A673 (cell line): ENCODE measurements at regions not wholly inside any gene's neighbourhood (a gene's known extent, or its start where the extent isn't known, plus 50 kb on each side); places are given as distances from the start of the nearest gene placed in this dataset.

Experiments used
- BruUV-seq: library from RNA; stranded (reverse); fragments of 400-500 nt; replicated peaks from 2 replicates; lab custom pipeline; 2021; lab: Mats Ljungman, UMichigan
- CTCF ChIA-PET: fragments of 300-600 bp; sonication (Branson Sonifier 250); formaldehyde crosslinking; loops from one replicate; lab custom pipeline; 2022; ENCODE audit warnings: antibody characterized with exemption; lab: Charles Lee
- POLR2A ChIA-PET: fragments of 300-600 bp; sonication (Branson Sonifier 250); formaldehyde crosslinking; loops from one replicate; lab custom pipeline; 2022; ENCODE audit warnings: antibody characterized with exemption; ENCODE audit not compliant: low non-redundant PET; lab: Charles Lee
- DNase-seq: peaks from one replicate; pipeline ENCODE4 v3.0.0-alpha.2; 2015; ENCODE audit warnings: low spot score
- H3K27ac ChIP-seq: fragments of 200-600 bp; sonication (generic); 2 replicates; pipeline ENCODE4 v1.5.1; 2016; ENCODE audit warnings: mixed run types, low read depth, mild to moderate bottlenecking, mixed read lengths, antibody characterized with exemption, low read length; ENCODE audit not compliant: poor library complexity, severe bottlenecking
- H3K27me3 ChIP-seq: fragments of 200-600 bp; sonication (generic); replicated peaks from 2 replicates; pipeline ENCODE4 v1.6.1; 2017; ENCODE audit warnings: mixed run types, low read depth, mild to moderate bottlenecking, mixed read lengths, antibody characterized with exemption, low read length; ENCODE audit not compliant: insufficient read depth, poor library complexity
- H3K36me3 ChIP-seq: fragments of 200-600 bp; sonication (generic); 2 replicates; pipeline ENCODE4 v1.6.1; 2016; ENCODE audit warnings: mixed run types, mild to moderate bottlenecking, mixed read lengths, antibody characterized with exemption, low read length; ENCODE audit not compliant: insufficient read depth, poor library complexity, severe bottlenecking
- H3K4me1 ChIP-seq: fragments of 200-600 bp; sonication (generic); 2 replicates; pipeline ENCODE4 v1.6.1; 2017; ENCODE audit warnings: mixed run types, mild to moderate bottlenecking, mixed read lengths, antibody characterized with exemption, low read length; ENCODE audit not compliant: insufficient read depth, poor library complexity, severe bottlenecking
- H3K4me3 ChIP-seq: fragments of 200-600 bp; sonication (generic); 2 replicates; pipeline ENCODE4 v1.5.1; 2016; ENCODE audit warnings: low read depth, mixed run types, mild to moderate bottlenecking, mixed read lengths, low read length; ENCODE audit not compliant: poor library complexity, severe bottlenecking
- H3K9me3 ChIP-seq: fragments of 200-600 bp; sonication (generic); 2 replicates; pipeline ENCODE4 v1.6.1; 2016; ENCODE audit warnings: mixed run types, low read depth, mild to moderate bottlenecking, mixed read lengths, antibody characterized with exemption, low read length; ENCODE audit not compliant: poor library complexity, severe bottlenecking
- EZH2 ChIP-seq: fragments of 200-600 bp; sonication (generic); IDR thresholded peaks from 2 replicates; pipeline ENCODE4 v1.6.1; 2017; ENCODE audit warnings: borderline replicate concordance, low read depth, mild to moderate bottlenecking, mixed read lengths, antibody characterized with exemption, low read length; ENCODE audit not compliant: poor library complexity, severe bottlenecking
- intact Hi-C: fragments of 100-400 bp; cut with micrococcal nuclease; formaldehyde crosslinking; loops from one replicate; pipeline ENCODE4 v1.10.0; 2022; ENCODE audit not compliant: unreplicated experiment
- TF ChIP-seq, protein P1 (sequence below): fragments of 300-800, 200-600 bp; sonication (generic); conservative IDR thresholded peaks from 2 replicates; pipeline ENCODE4 v1.5.1; 2017; ENCODE audit warnings: low read depth, mild to moderate bottlenecking, antibody characterized with exemption, low read length, moderate library complexity, mixed read lengths

- Histone ChIP-seq H3K9me3 (no peaks in the 10 kb centered on the region), H3K4me3 (no peak overlapping the region), H3K36me3 (no peaks in the 10 kb centered on the region), H3K27me3 (no peaks in the 10 kb centered on the region), H3K4me1 (no peaks in the 10 kb centered on the region), H3K27ac (no peak overlapping the region)
- CTCF ChIA-PET = no interaction called here
- POLR2A ChIA-PET = no interaction called here
- no peak for DNase-seq
- TF ChIP-seq, protein P1, sequence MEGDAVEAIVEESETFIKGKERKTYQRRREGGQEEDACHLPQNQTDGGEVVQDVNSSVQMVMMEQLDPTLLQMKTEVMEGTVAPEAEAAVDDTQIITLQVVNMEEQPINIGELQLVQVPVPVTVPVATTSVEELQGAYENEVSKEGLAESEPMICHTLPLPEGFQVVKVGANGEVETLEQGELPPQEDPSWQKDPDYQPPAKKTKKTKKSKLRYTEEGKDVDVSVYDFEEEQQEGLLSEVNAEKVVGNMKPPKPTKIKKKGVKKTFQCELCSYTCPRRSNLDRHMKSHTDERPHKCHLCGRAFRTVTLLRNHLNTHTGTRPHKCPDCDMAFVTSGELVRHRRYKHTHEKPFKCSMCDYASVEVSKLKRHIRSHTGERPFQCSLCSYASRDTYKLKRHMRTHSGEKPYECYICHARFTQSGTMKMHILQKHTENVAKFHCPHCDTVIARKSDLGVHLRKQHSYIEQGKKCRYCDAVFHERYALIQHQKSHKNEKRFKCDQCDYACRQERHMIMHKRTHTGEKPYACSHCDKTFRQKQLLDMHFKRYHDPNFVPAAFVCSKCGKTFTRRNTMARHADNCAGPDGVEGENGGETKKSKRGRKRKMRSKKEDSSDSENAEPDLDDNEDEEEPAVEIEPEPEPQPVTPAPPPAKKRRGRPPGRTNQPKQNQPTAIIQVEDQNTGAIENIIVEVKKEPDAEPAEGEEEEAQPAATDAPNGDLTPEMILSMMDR = no peak
- no peak for TF ChIP-seq EZH2
- intact Hi-C loops = no loop called here
- BruUV-seq = no TSS peak
These were observed 80.0 kb downstream of the CENPW start for GRCh38 chr6:126419901-126420300.

- TF ChIP-seq, protein P1 = no peak
- no peak for TF ChIP-seq EZH2
- BruUV-seq = no TSS peak
- POLR2A ChIA-PET = no interaction called here
- intact Hi-C loops = no loop called here
- H3K27ac ChIP-seq = no peak overlapping the region
- no peak overlapping the region for H3K4me3 ChIP-seq
- H3K4me1 ChIP-seq = no peaks in the 10 kb centered on the region
- no peaks in the 10 kb centered on the region for H3K9me3 ChIP-seq
- CTCF ChIA-PET = no interaction called here
- DNase-seq = no peak
- no peaks in the 10 kb centered on the region for H3K27me3 ChIP-seq
- H3K36me3 ChIP-seq = no peaks in the 10 kb centered on the region
These were observed 83.0 kb downstream of the CENPW start for GRCh38 chr6:126422912-126423311.

- H3K27me3 ChIP-seq = no peaks in the 10 kb centered on the region
- ChIA-PET CTCF (no interaction called here), POLR2A (no interaction called here)
- BruUV-seq = no TSS peak
- no peak for DNase-seq
- H3K36me3 ChIP-seq = no peaks in the 10 kb centered on the region
- H3K4me1 ChIP-seq = no peaks in the 10 kb centered on the region
- H3K27ac ChIP-seq = no peak overlapping the region
- intact Hi-C loops = no loop called here
- no peaks in the 10 kb centered on the region for H3K9me3 ChIP-seq
- no peak for TF ChIP-seq EZH2
- TF ChIP-seq, protein P1 = no peak
- no peak overlapping the region for H3K4me3 ChIP-seq
These were observed 87.8 kb downstream of the CENPW start for GRCh38 chr6:126427713-126428112.
